K562 (cell line): ENCODE measurements at regions not wholly inside any gene's neighbourhood (a gene's known extent, or its start where the extent isn't known, plus 50 kb on each side); places are given as distances from the start of the nearest gene placed in this dataset.

ENCODE experiments used
- PPARD ChIP-seq: fragments of 250-450 bp; sonication (Bioruptor Pico); IDR thresholded peaks from 2 replicates; pipeline ENCODE4 v1.8.0; 2022; ENCODE audit warnings: inconsistent platforms, mild to moderate bottlenecking, moderate library complexity
- SIX5 ChIP-seq, 2 experiments: IDR thresholded peaks; 2 replicates each; pipeline ENCODE4 v1.6.1; 2011; ENCODE audit warnings: low read length in 2 of 2, borderline replicate concordance in 1 of 2, low read depth in 1 of 2, mild to moderate bottlenecking in 1 of 2, moderate library complexity in 1 of 2; ENCODE audit not compliant: insufficient read depth in 1 of 2
- TBL1XR1 ChIP-seq, 2 experiments: IDR thresholded peaks; 2 replicates each; pipeline ENCODE4 v1.6.1; 2012; ENCODE audit warnings: improper control_type of control experiment in 2 of 2, low read length in 2 of 2, mild to moderate bottlenecking in 1 of 2
- YY1 ChIP-seq, 3 experiments: IDR thresholded peaks; 2 replicates each; pipeline ENCODE4 v1.6.1; 2011; ENCODE audit warnings: low read length in 2 of 3, mild to moderate bottlenecking in 2 of 3, moderate library complexity in 2 of 3, borderline replicate concordance in 1 of 3, control low read depth in 1 of 3, low read depth in 1 of 3; ENCODE audit not compliant: insufficient read depth in 3 of 3, insufficient replicate concordance in 2 of 3, control insufficient read depth in 1 of 3, insufficient read length in 1 of 3; ENCODE audit errors: extremely low read depth in 1 of 3
- ZNF124 ChIP-seq: sonication (generic); formaldehyde crosslinking; IDR thresholded peaks from 2 replicates; pipeline ENCODE4 v1.8.1; 2022; ENCODE audit warnings: missing genetic modification reagents

- TF ChIP-seq ZNF124 (CRISPR knock-in tag) (no peak), YY1 (IDR thresholded peaks at IDR 0.05; ENCODE audit: borderline replicate concordance in 1 of 3, control insufficient read depth in 1 of 3, extremely low read depth in 1 of 3, insufficient read depth in 3 of 3, insufficient read length in 1 of 3, insufficient replicate concordance in 2 of 3, low read depth in 1 of 3, low read length in 2 of 3) (no peak), TBL1XR1 (IDR thresholded peaks at IDR 0.05; ENCODE audit: low read length in 2 of 2) (no peak), SIX5 (IDR thresholded peaks at IDR 0.05; ENCODE audit: borderline replicate concordance in 1 of 2, insufficient read depth in 1 of 2, low read depth in 1 of 2, low read length in 2 of 2) (no peak), PPARD (CRISPR knock-in tag) (no peak)
These were observed 344.9 kb downstream of the FSCB start for GRCh38 chr14:44162197-44162596.
